HG03457 (cell line): ENCODE measurements at regions not wholly inside any gene's neighbourhood (a gene's known extent, or its start where the extent isn't known, plus 50 kb on each side); places are given as distances from the start of the nearest gene placed in this dataset.

Experiments used
- ATAC-seq: cut with Tn5 transposase; IDR thresholded peaks from one replicate; pipeline ENCODE4 v1.9.1; 2021; ENCODE audit warnings: moderate number of reproducible peaks; ENCODE audit not compliant: unreplicated experiment

DNA sequence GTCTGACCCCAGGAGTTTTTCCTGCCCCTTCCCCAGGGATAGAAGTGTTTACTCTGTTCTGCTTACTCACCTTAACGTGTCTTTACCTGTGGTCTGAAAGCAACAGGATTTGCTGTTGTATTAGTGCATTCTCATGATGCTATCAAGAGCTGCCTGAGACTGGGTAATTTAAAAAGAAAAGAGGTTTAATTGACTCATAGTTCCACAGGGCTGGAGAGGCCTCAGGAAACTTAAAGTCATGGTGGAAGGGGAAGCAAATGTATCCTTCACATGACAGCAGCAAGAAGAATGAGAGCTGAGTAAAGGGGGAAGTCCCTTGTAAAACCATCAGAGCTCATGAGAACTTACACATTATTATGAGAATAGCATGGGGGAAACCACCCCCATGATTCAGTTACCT is 240.4 kb downstream of the SNAPC1 start:
- no peak for ATAC-seq

DNA sequence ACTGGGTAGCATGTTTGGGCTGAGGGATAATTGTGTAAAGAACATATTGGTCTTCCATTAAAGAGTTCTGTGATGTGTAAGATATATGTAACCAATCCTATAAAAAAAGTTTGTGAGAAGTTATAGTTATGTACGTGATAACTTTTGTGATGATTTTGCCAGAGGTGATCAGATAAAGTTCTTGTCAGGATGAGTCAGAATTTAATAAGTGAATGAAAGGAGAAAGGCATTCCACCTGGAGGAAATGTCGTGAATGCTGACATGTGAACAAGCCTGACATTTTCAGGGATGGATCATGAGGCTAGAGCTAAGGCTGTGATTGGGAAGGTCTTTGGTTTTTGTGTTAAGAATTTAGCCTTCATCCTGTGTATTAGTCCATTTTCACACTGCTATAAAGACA is 241.5 kb downstream of the SNAPC1 start:
- ATAC-seq, result no peak

- no peak for ATAC-seq
These were observed 244.0 kb downstream of the SNAPC1 start for GRCh38 chr14:62006116-62006731.

GRCh38 chr14:62015243-62015642 is 253.0 kb downstream of the SNAPC1 start:
- no peak for ATAC-seq

GRCh38 chr14:62015945-62016344 is 253.7 kb downstream of the SNAPC1 start:
- no peak for ATAC-seq

DNA sequence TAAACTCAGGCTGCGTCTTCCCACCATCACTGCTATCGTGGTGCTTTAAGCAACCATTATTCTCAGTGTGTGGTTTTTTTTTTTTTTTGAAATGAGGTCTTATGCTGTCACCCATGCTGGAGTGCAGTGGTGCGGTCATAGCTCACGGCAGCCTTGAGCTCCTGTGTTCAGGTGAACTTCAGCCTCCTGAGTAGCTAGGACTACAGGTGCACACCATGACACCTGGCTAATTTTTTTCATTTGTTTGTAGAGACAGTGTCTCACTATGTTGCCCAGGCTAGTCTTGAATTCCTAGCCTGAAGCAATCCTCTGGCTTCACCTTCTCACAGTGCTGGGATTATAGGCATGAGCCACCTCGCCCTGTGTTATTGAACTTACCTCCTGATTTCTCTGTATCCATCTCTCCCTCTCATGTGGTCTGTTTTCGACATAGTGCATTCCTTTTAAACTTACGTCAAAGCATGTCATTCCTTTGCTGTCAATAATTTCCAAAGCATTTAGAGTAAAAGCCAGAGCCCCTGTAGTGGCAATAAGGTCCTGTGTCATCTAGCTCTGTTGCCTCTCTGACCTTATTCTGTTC is 255.5 kb downstream of the SNAPC1 start:
- ATAC-seq, result no peak

DNA sequence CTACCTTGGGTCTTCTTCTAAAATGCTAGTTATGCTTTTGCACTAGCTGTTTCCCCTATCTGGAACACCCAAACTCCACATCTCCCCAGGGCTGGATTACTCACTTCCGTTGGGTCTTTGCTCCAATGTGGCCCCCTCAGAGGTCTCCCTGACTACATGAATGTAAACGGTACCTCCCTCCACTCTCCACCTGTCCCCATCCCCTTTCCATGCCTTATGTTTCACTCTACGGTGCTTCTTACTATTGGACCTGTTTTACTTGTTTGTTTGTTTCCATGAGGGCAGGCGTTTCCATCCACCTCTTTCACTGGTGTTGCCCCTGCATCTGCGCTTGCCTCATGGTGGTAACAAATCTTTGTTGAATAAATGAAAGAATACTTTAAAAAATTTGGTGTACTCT is 256.4 kb downstream of the SNAPC1 start:
- no peak for ATAC-seq

DNA sequence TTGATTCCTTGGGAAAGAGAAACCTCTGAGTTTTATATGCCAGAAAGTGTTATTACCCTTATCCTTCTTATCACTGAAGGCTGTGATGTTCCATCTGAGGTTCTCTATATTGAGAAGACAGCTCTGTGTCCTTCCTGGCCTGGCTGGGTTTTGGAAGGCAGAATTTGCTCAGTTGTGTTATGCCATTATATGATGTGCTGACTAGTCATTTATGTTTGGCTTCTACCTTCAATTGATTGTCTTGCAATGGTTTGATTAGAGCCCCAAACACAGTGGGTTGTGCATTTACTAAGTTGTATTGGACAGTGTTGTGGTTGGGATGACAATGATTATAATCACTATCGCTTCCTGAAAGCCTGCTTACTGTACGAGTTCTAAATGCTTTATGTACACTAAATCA is 265.7 kb downstream of the SNAPC1 start:
- no peak for ATAC-seq

DNA sequence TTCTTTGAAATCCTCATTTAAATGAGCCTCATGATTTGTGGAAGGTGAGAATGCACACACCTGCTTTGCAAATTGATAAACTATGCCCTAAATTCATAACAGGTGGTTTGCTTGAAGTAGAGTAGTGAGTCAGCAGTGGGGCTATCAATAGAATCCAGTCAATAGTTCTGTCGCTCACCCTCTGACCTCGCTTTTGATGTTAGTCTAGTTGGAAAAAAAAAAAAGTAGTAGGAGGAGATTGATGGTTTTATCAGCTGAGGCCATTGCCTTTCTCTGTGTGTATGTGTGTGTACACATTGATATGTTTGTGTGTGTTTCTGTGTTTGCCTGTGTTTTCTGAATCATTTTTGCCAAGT is 267.3 kb downstream of the SNAPC1 start:
- no peak for ATAC-seq

- no peak for ATAC-seq
These were observed 268.2 kb downstream of the SNAPC1 start for GRCh38 chr14:62030387-62030786.

DNA sequence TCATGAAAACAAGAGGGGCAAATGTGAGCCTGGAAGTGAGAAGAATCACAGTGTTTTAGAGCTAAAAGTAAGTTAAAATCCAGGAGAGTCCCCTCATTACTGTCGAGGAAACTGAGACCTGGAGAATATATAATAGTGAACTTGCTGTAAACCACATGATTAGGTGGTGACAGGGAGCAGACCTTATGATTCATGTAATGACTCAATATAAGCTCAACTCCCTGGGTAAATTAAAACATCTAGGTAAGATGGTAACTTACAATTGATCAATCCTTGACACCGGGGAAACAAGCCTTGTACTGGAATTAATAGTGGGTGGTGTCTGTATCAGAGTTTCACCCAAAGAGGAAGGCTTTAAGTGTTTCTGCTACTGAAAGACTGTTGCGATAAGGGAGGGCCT is 269.3 kb downstream of the SNAPC1 start:
- ATAC-seq, result no peak

GRCh38 chr14:62053188-62053587 is 291.0 kb downstream of the SNAPC1 start:
- no peak for ATAC-seq

DNA sequence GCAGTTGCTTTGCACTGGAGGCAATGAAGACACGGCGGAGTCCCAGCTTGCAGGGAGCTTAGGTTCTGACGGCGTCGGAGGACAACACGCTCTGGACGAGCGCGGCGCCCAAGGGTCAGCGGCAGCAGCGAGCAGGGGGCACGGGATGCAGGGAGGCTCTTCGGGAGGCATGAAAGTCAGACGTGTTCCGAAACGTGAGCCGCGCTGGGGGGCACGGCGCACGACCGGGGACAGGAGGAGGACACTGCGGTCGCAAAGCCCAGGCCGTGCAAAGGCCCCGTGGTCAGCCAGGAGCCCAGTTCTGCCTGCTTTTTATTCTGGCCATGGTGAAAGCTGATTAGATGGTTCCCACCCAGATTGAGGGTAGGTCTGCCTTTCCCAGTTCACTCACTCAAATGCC is 294.6 kb downstream of the SNAPC1 start:
- no peak for ATAC-seq

- no peak for ATAC-seq
These were observed 300.4 kb downstream of the SNAPC1 start for GRCh38 chr14:62062645-62063044.

DNA sequence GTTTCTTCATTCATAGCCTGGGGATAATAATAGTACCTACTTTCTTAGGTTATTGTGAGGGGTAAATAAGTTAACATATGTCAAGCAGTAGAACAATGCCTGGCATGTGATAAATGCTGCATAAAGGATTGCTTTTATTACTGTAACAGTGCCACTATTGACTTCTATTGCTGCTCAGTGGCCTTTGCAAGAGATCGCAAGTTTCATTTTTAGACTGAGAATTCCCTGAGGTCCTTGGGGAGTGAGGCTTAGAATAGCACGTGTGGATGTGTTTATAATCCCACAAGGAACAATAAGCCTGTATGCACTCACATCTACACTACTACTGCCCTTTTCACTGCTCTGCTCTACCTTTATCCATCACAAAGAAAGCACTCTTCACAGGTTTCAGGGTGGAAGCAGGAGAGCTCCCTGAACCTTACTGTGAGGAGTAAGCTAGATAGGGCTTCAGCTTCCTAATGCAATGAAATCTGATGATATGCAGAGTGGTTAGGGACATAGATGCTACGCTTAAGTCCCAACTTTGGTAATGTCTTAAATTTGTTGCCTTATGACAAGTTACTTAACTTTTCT is 302.6 kb downstream of the SNAPC1 start:
- ATAC-seq, result no peak

DNA sequence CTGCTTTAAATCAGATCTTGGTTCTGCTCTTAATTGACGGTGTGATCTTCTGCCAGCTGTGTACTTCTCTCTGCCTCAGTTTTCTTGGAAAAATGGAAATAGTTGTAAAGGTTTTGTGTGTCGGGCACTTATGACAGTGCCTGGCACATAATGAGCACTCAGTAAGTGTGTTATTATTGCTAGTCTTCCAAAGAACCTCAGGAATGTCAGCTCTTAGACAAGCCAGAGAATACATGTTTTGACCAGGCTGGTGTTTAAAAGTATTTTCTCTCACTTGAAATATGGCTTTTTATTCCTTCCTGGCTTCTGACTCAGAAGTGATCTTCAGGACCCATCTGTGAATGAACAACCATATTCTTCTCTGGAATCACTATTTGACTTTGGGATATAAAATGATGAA is 304.1 kb downstream of the SNAPC1 start:
- ATAC-seq, result no peak

DNA sequence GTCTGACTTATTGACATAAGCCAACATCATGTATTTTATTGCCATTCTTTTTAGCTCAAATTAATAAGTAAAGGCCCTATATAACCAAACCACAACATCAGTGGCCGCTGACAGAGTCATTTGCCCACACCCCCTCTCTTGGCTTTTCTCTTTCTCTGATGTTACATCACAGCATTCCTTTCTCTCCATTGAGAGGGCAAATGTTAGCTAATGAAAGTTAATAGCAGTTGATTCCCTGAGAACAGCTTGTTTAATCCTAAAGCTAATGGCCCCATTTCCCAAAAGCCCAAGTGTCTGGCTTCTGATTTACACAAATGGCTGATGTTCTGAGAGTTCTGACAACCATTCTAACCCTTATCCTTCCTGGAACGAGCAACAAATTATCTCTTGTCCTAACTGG is 308.8 kb downstream of the SNAPC1 start:
- no peak for ATAC-seq

GRCh38 chr14:62076368-62076767 is 314.1 kb downstream of the SNAPC1 start:
- no peak for ATAC-seq

- ATAC-seq, result no peak
These were observed 314.8 kb downstream of the SNAPC1 start for GRCh38 chr14:62076825-62077605.

- no peak for ATAC-seq
These were observed 315.5 kb downstream of the SNAPC1 start for GRCh38 chr14:62077676-62078261.

DNA sequence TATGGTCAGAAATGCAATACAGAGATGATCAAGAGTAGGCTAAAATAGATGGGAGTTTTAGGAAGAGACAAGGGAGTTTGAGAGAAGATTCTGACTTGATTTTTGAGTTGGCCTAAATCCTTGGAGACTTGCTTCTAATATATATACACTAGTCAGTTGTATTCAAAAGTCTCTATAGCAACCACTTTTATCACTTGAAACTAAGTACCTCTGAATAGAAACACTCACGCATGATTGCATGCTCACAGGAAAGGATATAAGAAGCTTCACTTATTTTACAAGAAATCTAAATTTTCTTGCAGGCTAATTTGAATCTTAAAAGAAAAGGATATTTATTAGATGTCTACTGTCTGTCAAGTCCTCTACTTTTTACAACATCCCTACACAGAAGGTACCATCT is 316.8 kb downstream of the SNAPC1 start:
- peak; percentile 32 for ATAC-seq
